DND-41 (cell line): ENCODE measurements at regions not wholly inside any gene's neighbourhood (a gene's known extent, or its start where the extent isn't known, plus 50 kb on each side); places are given as distances from the start of the nearest gene placed in this dataset.

ENCODE experiments used
- CTCF ChIP-seq: IDR thresholded peaks from 2 replicates; pipeline ENCODE4 v1.5.1; 2012; ENCODE audit warnings: borderline replicate concordance, low read length, moderate library complexity, mild to moderate bottlenecking; ENCODE audit not compliant: poor library complexity, severe bottlenecking; ENCODE audit errors: extremely low read depth
- EZH2 ChIP-seq: IDR thresholded peaks from 3 replicates; pipeline ENCODE4 v1.6.1; 2012; ENCODE audit warnings: borderline replicate concordance, low read depth, mild to moderate bottlenecking, moderate library complexity, low read length, inconsistent platforms; ENCODE audit not compliant: severe bottlenecking

DNA sequence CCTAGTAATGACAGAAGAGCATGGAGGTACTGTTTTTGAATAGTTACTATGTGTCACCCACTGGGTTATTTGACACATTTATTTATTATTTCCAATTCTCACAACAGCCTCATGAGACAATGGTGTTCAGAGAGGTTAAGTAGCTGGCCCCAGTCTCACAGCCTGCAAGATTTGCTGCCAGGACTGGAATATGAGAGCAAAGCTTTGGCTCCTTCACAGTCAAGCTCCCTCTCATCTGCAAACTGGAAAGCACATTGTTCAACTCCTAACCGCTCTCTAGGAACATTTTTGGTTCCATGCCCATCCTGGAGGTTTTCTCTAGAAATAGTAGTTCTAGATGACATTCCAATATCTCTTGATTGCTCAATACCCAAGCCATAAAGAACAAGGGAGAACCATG lies 75.5 kb upstream of the CXCL12 start:
- TF ChIP-seq CTCF: no peak
- no peak for TF ChIP-seq EZH2
